Calu3 (cell line): ENCODE measurements at regions not wholly inside any gene's neighbourhood (a gene's known extent, or its start where the extent isn't known, plus 50 kb on each side); places are given as distances from the start of the nearest gene placed in this dataset.

Experiments
- BruUV-seq: library from RNA; stranded (reverse); fragments of 400-500 nt; replicated peaks from 2 replicates; lab custom pipeline; 2021; lab: Mats Ljungman, UMichigan
- CTCF ChIA-PET: fragments of 300-600 bp; sonication (Branson Sonifier 250); formaldehyde crosslinking; loops from one replicate; lab custom pipeline; 2022; ENCODE audit warnings: antibody characterized with exemption; lab: Charles Lee
- DNase-seq: peaks from one replicate; pipeline ENCODE4 v3.0.0; 2022
- H3K27ac Mint-ChIP-seq: one replicate; pipeline ENCODE4 v1.8.0; 2022; ENCODE audit warnings: mixed read lengths; ENCODE audit not compliant: unreplicated experiment
- H3K27me3 Mint-ChIP-seq: one replicate; pipeline ENCODE4 v1.8.0; 2022; ENCODE audit warnings: mixed read lengths; ENCODE audit not compliant: unreplicated experiment
- H3K36me3 Mint-ChIP-seq: one replicate; pipeline ENCODE4 v1.8.0; 2022; ENCODE audit warnings: mild to moderate bottlenecking, moderate library complexity, mixed read lengths; ENCODE audit not compliant: insufficient read depth, unreplicated experiment
- H3K4me1 Mint-ChIP-seq: one replicate; pipeline ENCODE4 v1.8.0; 2022; ENCODE audit warnings: mild to moderate bottlenecking, low read depth, mixed read lengths; ENCODE audit not compliant: unreplicated experiment
- H3K4me3 Mint-ChIP-seq: one replicate; pipeline ENCODE4 v1.8.0; 2022; ENCODE audit warnings: mild to moderate bottlenecking, low read depth, moderate library complexity, mixed read lengths; ENCODE audit not compliant: unreplicated experiment
- H3K9me3 Mint-ChIP-seq: one replicate; pipeline ENCODE4 v1.8.0; 2022; ENCODE audit warnings: low read depth, mixed read lengths; ENCODE audit not compliant: unreplicated experiment
- intact Hi-C: fragments of 100-400 bp; cut with micrococcal nuclease; formaldehyde crosslinking; loops from one replicate; pipeline ENCODE4 v1.10.0; 2022; ENCODE audit not compliant: unreplicated experiment
- TF ChIP-seq, protein P1 (sequence below): fragments of 200-600 bp; IDR thresholded peaks from one replicate; pipeline ENCODE4 v1.8.0; 2022; ENCODE audit warnings: antibody characterized with exemption; ENCODE audit not compliant: unreplicated experiment

DNA sequence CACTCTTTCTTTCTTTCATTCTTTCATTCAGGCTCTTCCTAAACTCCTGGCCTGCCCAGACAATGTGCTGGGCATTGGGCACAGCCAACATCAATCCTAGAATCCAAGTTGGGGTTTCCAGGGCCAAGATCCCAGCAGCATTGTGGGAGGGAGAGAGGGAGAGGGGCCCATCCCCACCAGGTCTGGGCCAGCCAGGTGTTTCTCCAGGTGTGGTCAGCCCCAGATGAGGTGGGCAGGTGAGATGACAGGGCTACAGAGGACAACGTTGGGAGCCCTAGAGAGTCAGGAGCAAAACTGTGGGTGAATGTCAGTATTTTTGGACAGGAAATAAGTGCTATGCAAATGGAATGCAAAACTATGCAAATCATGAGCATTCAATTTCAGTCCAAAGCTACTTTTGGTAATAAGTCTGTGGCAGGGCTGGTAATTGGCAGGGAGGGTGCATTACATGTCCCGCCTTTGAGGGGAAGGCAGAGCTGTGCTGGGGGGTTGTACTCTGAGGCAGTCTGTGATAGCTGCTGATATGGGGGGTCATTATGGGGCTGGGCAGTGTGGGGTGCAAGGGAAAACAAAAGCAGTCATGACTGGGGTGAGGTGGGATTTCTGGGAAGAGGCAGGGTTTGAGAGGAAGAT is 139.9 kb upstream of the IGSF21 start:
- no peak for DNase-seq
- intact Hi-C loops, result no loop called here
- Mint-ChIP-seq H3K9me3 (no peaks in the 10 kb centered on the region), H3K27ac (no peak overlapping the region), H3K36me3 (no peaks in the 10 kb centered on the region), H3K4me3 (no peak overlapping the region), H3K4me1 (no peaks in the 10 kb centered on the region), H3K27me3 (peaks cover 48% of the 10 kb centered on the region)
- TF ChIP-seq, protein P1, sequence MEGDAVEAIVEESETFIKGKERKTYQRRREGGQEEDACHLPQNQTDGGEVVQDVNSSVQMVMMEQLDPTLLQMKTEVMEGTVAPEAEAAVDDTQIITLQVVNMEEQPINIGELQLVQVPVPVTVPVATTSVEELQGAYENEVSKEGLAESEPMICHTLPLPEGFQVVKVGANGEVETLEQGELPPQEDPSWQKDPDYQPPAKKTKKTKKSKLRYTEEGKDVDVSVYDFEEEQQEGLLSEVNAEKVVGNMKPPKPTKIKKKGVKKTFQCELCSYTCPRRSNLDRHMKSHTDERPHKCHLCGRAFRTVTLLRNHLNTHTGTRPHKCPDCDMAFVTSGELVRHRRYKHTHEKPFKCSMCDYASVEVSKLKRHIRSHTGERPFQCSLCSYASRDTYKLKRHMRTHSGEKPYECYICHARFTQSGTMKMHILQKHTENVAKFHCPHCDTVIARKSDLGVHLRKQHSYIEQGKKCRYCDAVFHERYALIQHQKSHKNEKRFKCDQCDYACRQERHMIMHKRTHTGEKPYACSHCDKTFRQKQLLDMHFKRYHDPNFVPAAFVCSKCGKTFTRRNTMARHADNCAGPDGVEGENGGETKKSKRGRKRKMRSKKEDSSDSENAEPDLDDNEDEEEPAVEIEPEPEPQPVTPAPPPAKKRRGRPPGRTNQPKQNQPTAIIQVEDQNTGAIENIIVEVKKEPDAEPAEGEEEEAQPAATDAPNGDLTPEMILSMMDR, result no peak
- BruUV-seq, result no TSS peak
- CTCF ChIA-PET, result no interaction called here

DNA sequence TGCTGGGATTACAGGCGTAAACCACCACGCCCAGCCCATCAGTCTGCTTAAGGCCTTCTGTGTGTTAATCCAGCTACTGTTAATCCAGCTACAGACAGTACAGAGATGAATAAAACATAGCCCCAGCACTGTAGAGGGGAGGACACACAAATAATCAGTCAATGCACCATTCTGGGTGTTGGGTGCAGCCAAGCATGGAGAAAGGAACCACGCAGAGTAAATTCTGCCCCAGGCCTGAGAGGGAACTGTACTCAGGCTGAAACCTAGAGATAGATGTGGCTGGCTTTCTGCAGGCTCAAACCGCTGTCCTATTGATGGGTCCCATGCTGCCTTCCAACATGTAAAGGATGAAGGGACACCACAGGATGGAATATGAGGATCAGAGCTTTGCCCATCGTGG is 136.8 kb upstream of the IGSF21 start:
- no peaks in the 10 kb centered on the region for H3K4me1 Mint-ChIP-seq
- H3K27me3 Mint-ChIP-seq, result peaks cover 75% of the 10 kb centered on the region

DNA sequence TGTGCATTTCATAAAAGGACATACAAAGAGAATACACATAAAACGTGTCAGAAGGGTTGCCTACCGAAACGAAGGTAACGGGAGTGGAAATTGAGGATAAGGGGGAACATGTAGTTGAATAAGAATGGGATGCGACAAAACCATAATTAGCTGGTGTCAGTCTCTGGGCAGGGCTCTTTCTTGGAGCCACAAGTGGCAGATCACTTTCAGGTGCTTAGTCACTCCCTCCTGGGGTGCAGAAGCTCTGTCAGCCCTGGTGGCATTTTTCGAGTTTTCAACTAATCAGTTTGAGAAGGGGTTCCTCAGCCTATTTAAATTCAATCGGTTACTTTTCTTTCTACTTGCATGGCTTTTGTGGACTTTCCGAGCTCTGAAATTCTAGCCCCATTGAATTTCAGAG is 133.9 kb upstream of the IGSF21 start:
- intact Hi-C loops, result no loop called here
- no peaks in the 10 kb centered on the region for H3K36me3 Mint-ChIP-seq
- TF ChIP-seq, protein P1, result no peak
- H3K4me1 Mint-ChIP-seq, result no peaks in the 10 kb centered on the region
- H3K27ac Mint-ChIP-seq, result no peak overlapping the region
- BruUV-seq, result no TSS peak
- DNase-seq, result no peak
- H3K4me3 Mint-ChIP-seq, result no peak overlapping the region
- no peaks in the 10 kb centered on the region for H3K9me3 Mint-ChIP-seq
- peaks cover 70% of the 10 kb centered on the region for H3K27me3 Mint-ChIP-seq
- CTCF ChIA-PET, result no interaction called here

More for the DNA sequence above, 136.8 kb upstream of the IGSF21 start:
- no peaks in the 10 kb centered on the region for H3K36me3 Mint-ChIP-seq
- intact Hi-C loops, result no loop called here
- no peaks in the 10 kb centered on the region for H3K9me3 Mint-ChIP-seq
- H3K27ac Mint-ChIP-seq, result no peak overlapping the region
- TF ChIP-seq, protein P1, result no peak
- no peak for DNase-seq
- no TSS peak for BruUV-seq
- no peak overlapping the region for H3K4me3 Mint-ChIP-seq
- CTCF ChIA-PET, result interaction anchor here (0.7 kb wide), 1 partner anchor 28 kb away, joined by 5 read pairs; no protein-coding TSS in a partner anchor

DNA sequence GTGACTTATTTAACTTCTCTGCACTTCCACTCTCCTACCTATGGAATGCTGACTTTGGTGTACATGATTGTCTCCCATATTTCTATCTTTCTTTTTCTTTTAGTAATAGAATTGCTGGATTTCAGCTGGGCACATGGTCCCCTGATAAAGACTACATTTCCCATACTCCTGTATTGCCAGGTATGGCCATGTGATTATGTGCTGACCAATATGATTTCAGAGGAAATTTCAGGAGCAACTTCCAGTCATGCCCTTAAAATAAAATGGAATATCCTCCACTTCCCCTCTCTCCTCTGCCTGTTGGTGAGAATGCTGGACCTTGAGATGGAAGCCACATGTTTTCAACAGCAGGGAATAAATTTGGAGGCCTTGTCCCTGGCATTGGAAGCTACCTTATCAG is 130.7 kb upstream of the IGSF21 start:
- Mint-ChIP-seq H3K36me3 (no peaks in the 10 kb centered on the region), H3K9me3 (no peaks in the 10 kb centered on the region), H3K27me3 (peaks cover 92% of the 10 kb centered on the region), H3K27ac (no peak overlapping the region), H3K4me3 (no peak overlapping the region), H3K4me1 (no peaks in the 10 kb centered on the region)
- no peak for DNase-seq
- TF ChIP-seq, protein P1, result no peak
- no TSS peak for BruUV-seq
- intact Hi-C loops, result no loop called here
- CTCF ChIA-PET, result no interaction called here
